Effector memory CD4-positive, alpha-beta T cell (primary cell): ENCODE measurements at regions not wholly inside any gene's neighbourhood (a gene's known extent, or its start where the extent isn't known, plus 50 kb on each side); places are given as distances from the start of the nearest gene placed in this dataset.
"Not testable (repeated sequence)": the region's sequence is repeated elsewhere in the genome, so short reads cannot be mapped to it uniquely, and the experiment has no call there.

Experiments used
- DNase-seq, 3 donors: peaks; one replicate each; pipeline ENCODE4 v3.0.0-alpha.2; 2020
- H3K27ac ChIP-seq: 2 replicates; pipeline ENCODE4 v1.7.0; 2013; ENCODE audit warnings: mild to moderate bottlenecking, low read length, moderate library complexity; ENCODE audit not compliant: insufficient read depth, poor library complexity, severe bottlenecking
- H3K27me3 ChIP-seq: replicated peaks from 2 replicates; pipeline ENCODE4 v1.7.0; 2013; ENCODE audit warnings: mild to moderate bottlenecking, low read length; ENCODE audit not compliant: insufficient read depth, control insufficient read depth, poor library complexity, severe bottlenecking
- H3K36me3 ChIP-seq: 2 replicates; pipeline ENCODE4 v1.7.0; 2013; ENCODE audit warnings: mild to moderate bottlenecking, low read length, moderate library complexity; ENCODE audit not compliant: control insufficient read depth, insufficient read depth
- H3K4me1 ChIP-seq: 2 replicates; pipeline ENCODE4 v1.7.0; 2013; ENCODE audit warnings: low read length, mild to moderate bottlenecking; ENCODE audit not compliant: control insufficient read depth, insufficient read depth, poor library complexity, severe bottlenecking
- H3K4me3 ChIP-seq: 2 replicates; pipeline ENCODE4 v1.7.0; 2013; ENCODE audit warnings: low read length, low read depth, mild to moderate bottlenecking; ENCODE audit not compliant: insufficient read depth, poor library complexity, severe bottlenecking
- H3K9me3 ChIP-seq: 2 replicates; pipeline ENCODE4 v1.7.0; 2013; ENCODE audit warnings: mild to moderate bottlenecking, low read length, moderate library complexity; ENCODE audit not compliant: control insufficient read depth

GRCh38 chr3:43236008-43236407 lies 50.3 kb upstream of the SNRK start:
- no peaks in the 10 kb centered on the region for H3K9me3 ChIP-seq
- no peak overlapping the region for H3K27ac ChIP-seq
- no peak for DNase-seq
- H3K27me3 ChIP-seq: no peaks in the 10 kb centered on the region
- H3K36me3 ChIP-seq: no peaks in the 10 kb centered on the region
- no peaks in the 10 kb centered on the region for H3K4me1 ChIP-seq
- no peak overlapping the region for H3K4me3 ChIP-seq

GRCh38 chr3:43233062-43233461 lies 53.3 kb upstream of the SNRK start:
- no peaks in the 10 kb centered on the region for H3K27me3 ChIP-seq
- no peak for DNase-seq
- H3K9me3 ChIP-seq: no peaks in the 10 kb centered on the region
- H3K36me3 ChIP-seq: no peaks in the 10 kb centered on the region
- H3K27ac ChIP-seq: no peak overlapping the region
- H3K4me3 ChIP-seq: no peak overlapping the region
- H3K4me1 ChIP-seq: no peaks in the 10 kb centered on the region

- H3K9me3 ChIP-seq: peaks cover 5% of the 10 kb centered on the region
- no peaks in the 10 kb centered on the region for H3K36me3 ChIP-seq
- no peak overlapping the region for H3K27ac ChIP-seq
- no peaks in the 10 kb centered on the region for H3K4me1 ChIP-seq
- no peaks in the 10 kb centered on the region for H3K27me3 ChIP-seq
- no peak for DNase-seq
- no peak overlapping the region for H3K4me3 ChIP-seq
These were observed 54.9 kb upstream of the SNRK start for GRCh38 chr3:43231276-43232000.

DNA sequence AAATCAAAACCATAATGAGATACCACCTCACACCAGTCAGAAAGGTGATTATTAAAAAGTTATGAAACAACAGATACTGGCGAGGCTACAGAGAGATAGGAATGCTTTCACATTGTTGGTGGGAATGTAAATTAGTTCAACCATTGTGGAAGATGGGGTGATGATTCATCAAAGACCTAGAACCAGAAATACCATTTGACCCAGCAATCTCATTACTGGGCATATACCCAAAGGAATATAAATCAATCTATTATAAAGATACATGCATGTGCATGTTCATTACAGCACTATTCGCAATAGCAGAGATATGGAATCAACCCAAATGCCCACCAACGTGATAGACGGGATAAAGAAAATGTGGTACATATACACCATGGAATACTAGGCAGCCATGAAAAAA lies 56.5 kb upstream of the SNRK start:
- H3K27me3 ChIP-seq, H3K27ac ChIP-seq, H3K9me3 ChIP-seq, H3K36me3 ChIP-seq, H3K4me3 ChIP-seq, H3K4me1 ChIP-seq, DNase-seq: not testable (repeated sequence)

- not testable (repeated sequence) for DNase-seq, H3K36me3 ChIP-seq, H3K27ac ChIP-seq, H3K4me1 ChIP-seq, H3K4me3 ChIP-seq, H3K9me3 ChIP-seq, H3K27me3 ChIP-seq
These were observed 58.7 kb upstream of the SNRK start for GRCh38 chr3:43227685-43228084.

DNA sequence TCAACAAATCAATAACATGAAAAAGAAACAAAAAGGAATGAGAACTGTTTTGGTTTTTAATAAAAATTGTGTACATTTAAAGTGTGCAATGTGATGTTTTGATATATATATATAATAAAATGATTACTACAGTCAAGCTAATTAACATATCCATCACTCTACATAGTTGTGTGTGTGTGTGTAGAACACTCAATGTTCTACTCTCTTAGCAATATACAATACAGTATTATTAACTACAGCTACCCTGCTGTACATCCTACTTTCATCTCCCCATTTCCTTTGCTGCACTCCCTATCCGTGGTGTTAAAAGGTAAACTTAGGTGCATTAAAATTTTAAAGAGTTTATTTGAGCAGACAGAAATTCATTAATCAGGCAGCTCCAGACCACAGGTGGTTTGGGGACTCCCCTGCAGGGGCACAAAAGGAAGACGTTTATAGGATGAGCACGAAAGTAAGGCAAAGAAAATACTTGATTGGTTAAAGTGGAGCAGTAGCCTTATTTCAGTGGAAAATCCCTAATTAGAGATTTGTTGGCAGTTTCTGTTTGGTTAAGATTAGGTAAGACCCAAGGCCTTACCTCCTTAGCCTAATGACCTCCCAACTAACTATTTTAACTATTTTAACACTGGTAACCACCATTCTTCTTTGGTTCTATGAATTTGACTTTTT lies 61.8 kb upstream of the SNRK start:
- Histone ChIP-seq H3K36me3 (no peaks in the 10 kb centered on the region), H3K27ac (no peak overlapping the region), H3K4me1 (peaks cover 8% of the 10 kb centered on the region), H3K27me3 (no peaks in the 10 kb centered on the region), H3K4me3 (no peak overlapping the region), H3K9me3 (peaks cover 5% of the 10 kb centered on the region)
- no peak for DNase-seq

GRCh38 chr3:43223670-43224364 lies 62.5 kb upstream of the SNRK start:
- H3K27ac ChIP-seq: no peak overlapping the region
- H3K4me3 ChIP-seq: no peak overlapping the region
- H3K36me3 ChIP-seq: no peaks in the 10 kb centered on the region
- DNase-seq: no peak
- H3K9me3 ChIP-seq: peaks cover 5% of the 10 kb centered on the region
- peaks cover 8% of the 10 kb centered on the region for H3K4me1 ChIP-seq
- H3K27me3 ChIP-seq: no peaks in the 10 kb centered on the region

GRCh38 chr3:43222590-43222989 lies 63.8 kb upstream of the SNRK start:
- Histone ChIP-seq H3K9me3 (peaks cover 3% of the 10 kb centered on the region), H3K27me3 (no peaks in the 10 kb centered on the region), H3K36me3 (no peaks in the 10 kb centered on the region), H3K4me3 (no peak overlapping the region), H3K27ac (no peak overlapping the region), H3K4me1 (peaks cover 8% of the 10 kb centered on the region)
- no peak for DNase-seq

DNA sequence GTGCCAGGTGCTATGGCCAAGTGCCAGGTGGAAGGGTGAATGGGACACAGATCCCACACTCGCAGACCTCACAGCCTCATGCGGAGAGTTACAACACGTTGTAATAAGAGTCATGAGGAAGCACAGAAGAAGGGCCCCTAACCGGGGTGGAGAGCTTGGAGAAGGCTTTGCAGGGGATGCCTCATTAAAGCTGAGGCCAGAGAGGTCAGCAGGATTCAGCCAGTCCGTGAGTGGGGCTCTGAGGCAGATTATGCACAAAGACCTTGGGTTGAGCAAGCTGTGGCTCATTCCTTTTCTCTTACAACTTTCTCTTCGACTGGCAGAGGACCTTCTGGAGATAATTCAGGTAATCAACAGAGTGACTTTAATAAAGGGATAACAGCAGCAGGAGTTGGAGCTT lies 65.3 kb upstream of the SNRK start:
- Histone ChIP-seq H3K4me3 (no peak overlapping the region), H3K36me3 (no peaks in the 10 kb centered on the region), H3K9me3 (no peaks in the 10 kb centered on the region), H3K27me3 (no peaks in the 10 kb centered on the region), H3K27ac (no peak overlapping the region), H3K4me1 (peaks cover 8% of the 10 kb centered on the region)
- no peak for DNase-seq

- no peaks in the 10 kb centered on the region for H3K36me3 ChIP-seq
- H3K27me3 ChIP-seq: no peaks in the 10 kb centered on the region
- H3K4me3 ChIP-seq: no peak overlapping the region
- peaks cover 8% of the 10 kb centered on the region for H3K4me1 ChIP-seq
- no peak overlapping the region for H3K27ac ChIP-seq
- H3K9me3 ChIP-seq: no peaks in the 10 kb centered on the region
- DNase-seq: no peak
These were observed 66.7 kb upstream of the SNRK start for GRCh38 chr3:43219616-43220015.
